ENCODE measurements at regions not wholly inside any gene's neighbourhood (a gene's known extent, or its start where the extent isn't known, plus 50 kb on each side); places are given as distances from the start of the nearest gene placed in this dataset.

GRCh38 chr13:81393110-81393509 lies 1052.2 kb upstream of the SPRY2 start:
- Histone ChIP-seq H3K4me1 (ENCODE audit: control insufficient read depth in 4 of 4, insufficient read depth in 4 of 4, low read length in 3 of 4) (no peaks in the 10 kb centered on the region), H3K36me3 (ENCODE audit: control insufficient read depth in 4 of 4, insufficient read depth in 3 of 4, low read depth in 1 of 4, low read length in 3 of 4) (no peaks in the 10 kb centered on the region), H3K27me3 (ENCODE audit: control insufficient read depth in 4 of 4, insufficient read depth in 4 of 4, low read length in 3 of 4) (no peaks in the 10 kb centered on the region), H3K9ac (ENCODE audit: low read depth in 1 of 2, low read length in 2 of 2) (no peak overlapping the region), H3K4me3 (ENCODE audit: low read depth in 1 of 3, low read length in 3 of 3) (no peak overlapping the region), H3K27ac (ENCODE audit: low read depth in 1 of 2, low read length in 2 of 2) (no peak overlapping the region), H3K9me3 (ENCODE audit: control insufficient read depth in 4 of 4, low read length in 3 of 4) (peaks cover 0 to 4% (median 0%) of the 10 kb centered on the region in 4 donors)
- no peak for TF ChIP-seq FOXA2 (IDR thresholded peaks at IDR 0.05)
- TF ChIP-seq SP1 (IDR thresholded peaks at IDR 0.05), result no peak
- no peak for TF ChIP-seq NR2F2 (IDR thresholded peaks at IDR 0.05)
- TF ChIP-seq REST (IDR thresholded peaks at IDR 0.05), result no peak
- no peak for TF ChIP-seq JUND (IDR thresholded peaks at IDR 0.05)
- TF ChIP-seq ZBTB33 (IDR thresholded peaks at IDR 0.05), result no peak
- no peak for TF ChIP-seq YY1 (IDR thresholded peaks at IDR 0.05)
- no peak for TF ChIP-seq CTCF (IDR thresholded peaks at IDR 0.05; ENCODE audit: low read depth, low read length, missing input control)
- WGBS, result 33% methylated on average over 3 of the region's 3 CpGs
- DNase-seq (ENCODE audit: low spot score), result no peak

- Histone ChIP-seq H3K4me3 (ENCODE audit: low read depth in 1 of 3, low read length in 3 of 3) (no peak overlapping the region), H3K27me3 (ENCODE audit: control insufficient read depth in 4 of 4, insufficient read depth in 4 of 4, low read length in 3 of 4) (no peaks in the 10 kb centered on the region), H3K4me1 (ENCODE audit: control insufficient read depth in 4 of 4, insufficient read depth in 4 of 4, low read length in 3 of 4) (no peaks in the 10 kb centered on the region), H3K9me3 (ENCODE audit: control insufficient read depth in 4 of 4, low read length in 3 of 4) (no peaks in the 10 kb centered on the region), H3K27ac (ENCODE audit: low read depth in 1 of 2, low read length in 2 of 2) (no peak overlapping the region), H3K36me3 (ENCODE audit: control insufficient read depth in 4 of 4, insufficient read depth in 3 of 4, low read depth in 1 of 4, low read length in 3 of 4) (no peaks in the 10 kb centered on the region), H3K9ac (ENCODE audit: low read depth in 1 of 2, low read length in 2 of 2) (no peak overlapping the region)
- TF ChIP-seq HNF4G (IDR thresholded peaks at IDR 0.05) (no peak), TAF1 (conservative IDR thresholded peaks at IDR 0.05) (no peak), SP1 (IDR thresholded peaks at IDR 0.05) (no peak), YY1 (IDR thresholded peaks at IDR 0.05) (no peak), ATF3 (IDR thresholded peaks at IDR 0.05) (no peak), NR2F2 (IDR thresholded peaks at IDR 0.05) (no peak), RAD21 (IDR thresholded peaks at IDR 0.05) (no peak), EGR1 (IDR thresholded peaks at IDR 0.05; ENCODE audit: low read depth in 2 of 2) (no peak), JUND (IDR thresholded peaks at IDR 0.05) (no peak), RXRA (IDR thresholded peaks at IDR 0.05) (no peak), REST (IDR thresholded peaks at IDR 0.05) (no peak)
- 25% methylated on average over 1 of the region's 1 CpG for WGBS
- DNase-seq (ENCODE audit: low spot score), result no peak
Measured at GRCh38 chr13:81388400-81388799, 1047.5 kb upstream of the SPRY2 start.
